Activated CD8-positive, alpha-beta memory T cell treated with anti-CD3 and anti-CD28 coated beads, Interleukin-2, amount 10 ng/mL, durations not matched to agents 7 days and 5 days (primary cell): ENCODE measurements at regions not wholly inside any gene's neighbourhood (a gene's known extent, or its start where the extent isn't known, plus 50 kb on each side); places are given as distances from the start of the nearest gene placed in this dataset.

Experiments used
- ATAC-seq: fragments of 150-1000 bp; cut with Tn5 transposase; one replicate; pipeline ENCODE4 v1.10.0; 2021; ENCODE audit warnings: moderate library complexity
- CTCF ChIA-PET: fragments of 350-600 bp; sonication (Branson Sonifier 250); formaldehyde crosslinking; loops from one replicate; lab custom pipeline; 2021; ENCODE audit warnings: antibody characterized with exemption; lab: Charles Lee
- DNase-seq: peaks from one replicate; pipeline ENCODE4 v3.0.0-alpha.2; 2020
- H3K27ac Mint-ChIP-seq: one replicate; pipeline ENCODE4 v1.8.0; 2021; ENCODE audit warnings: mild to moderate bottlenecking, mixed read lengths
- H3K27me3 Mint-ChIP-seq: one replicate; pipeline ENCODE4 v1.8.0; 2021; ENCODE audit warnings: mixed read lengths
- H3K36me3 Mint-ChIP-seq: one replicate; pipeline ENCODE4 v1.8.0; 2021; ENCODE audit warnings: mild to moderate bottlenecking, mixed read lengths
- H3K4me1 Mint-ChIP-seq: one replicate; pipeline ENCODE4 v1.8.0; 2021; ENCODE audit warnings: mixed read lengths
- H3K4me3 Mint-ChIP-seq: one replicate; pipeline ENCODE4 v1.8.0; 2021; ENCODE audit warnings: mild to moderate bottlenecking, moderate library complexity, mixed read lengths
- H3K9me3 Mint-ChIP-seq: one replicate; pipeline ENCODE4 v1.8.0; 2022; ENCODE audit warnings: low read depth, mixed read lengths

- H3K4me1 Mint-ChIP-seq, result no peaks in the 10 kb centered on the region
- H3K27ac Mint-ChIP-seq, result no peak overlapping the region
- CTCF ChIA-PET, result no interaction called here
- no peak overlapping the region for H3K4me3 Mint-ChIP-seq
- no peaks in the 10 kb centered on the region for H3K36me3 Mint-ChIP-seq
- no peaks in the 10 kb centered on the region for H3K9me3 Mint-ChIP-seq
- no peak for DNase-seq
- no peaks in the 10 kb centered on the region for H3K27me3 Mint-ChIP-seq
- no peak for ATAC-seq
Observed at GRCh38 chr1:170284951-170285350, 139.2 kb downstream of the NTMT2 start.

- Mint-ChIP-seq H3K4me1 (no peaks in the 10 kb centered on the region), H3K27ac (no peak overlapping the region), H3K9me3 (no peaks in the 10 kb centered on the region), H3K27me3 (no peaks in the 10 kb centered on the region), H3K36me3 (no peaks in the 10 kb centered on the region), H3K4me3 (no peak overlapping the region)
- ATAC-seq, result no peak
- no peak for DNase-seq
- CTCF ChIA-PET, result no interaction called here
Observed at GRCh38 chr1:170288155-170288554, 142.4 kb downstream of the NTMT2 start.

GRCh38 chr1:170290276-170290675 is 144.5 kb downstream of the NTMT2 start:
- DNase-seq (no peak), ATAC-seq (no peak)
- Mint-ChIP-seq H3K27me3 (peaks cover 6% of the 10 kb centered on the region), H3K9me3 (no peaks in the 10 kb centered on the region), H3K4me3 (no peak overlapping the region), H3K4me1 (no peaks in the 10 kb centered on the region), H3K36me3 (no peaks in the 10 kb centered on the region), H3K27ac (no peak overlapping the region)
- CTCF ChIA-PET, result no interaction called here

- Mint-ChIP-seq H3K4me1 (no peaks in the 10 kb centered on the region), H3K27ac (no peak overlapping the region), H3K9me3 (no peaks in the 10 kb centered on the region), H3K4me3 (no peak overlapping the region), H3K27me3 (peaks cover 6% of the 10 kb centered on the region), H3K36me3 (no peaks in the 10 kb centered on the region)
- ATAC-seq, result no peak
- CTCF ChIA-PET, result no interaction called here
- DNase-seq, result no peak
Observed at GRCh38 chr1:170290991-170291390, 145.2 kb downstream of the NTMT2 start.

- H3K27ac Mint-ChIP-seq, result no peak overlapping the region
- DNase-seq (no peak), ATAC-seq (no peak)
- no peaks in the 10 kb centered on the region for H3K36me3 Mint-ChIP-seq
- peaks cover 6% of the 10 kb centered on the region for H3K27me3 Mint-ChIP-seq
- H3K9me3 Mint-ChIP-seq, result no peaks in the 10 kb centered on the region
- no peaks in the 10 kb centered on the region for H3K4me1 Mint-ChIP-seq
- no peak overlapping the region for H3K4me3 Mint-ChIP-seq
- CTCF ChIA-PET, result no interaction called here
Observed at GRCh38 chr1:170291516-170291915, 145.8 kb downstream of the NTMT2 start.

GRCh38 chr1:170296211-170296610 is 150.5 kb downstream of the NTMT2 start:
- no peaks in the 10 kb centered on the region for H3K4me1 Mint-ChIP-seq
- ATAC-seq, result no peak
- no peak overlapping the region for H3K4me3 Mint-ChIP-seq
- CTCF ChIA-PET, result no interaction called here
- no peak for DNase-seq
- H3K27me3 Mint-ChIP-seq, result peaks cover 11% of the 10 kb centered on the region
- H3K27ac Mint-ChIP-seq, result no peak overlapping the region
- no peaks in the 10 kb centered on the region for H3K36me3 Mint-ChIP-seq
- no peaks in the 10 kb centered on the region for H3K9me3 Mint-ChIP-seq

GRCh38 chr1:170296642-170297041 is 150.9 kb downstream of the NTMT2 start:
- Mint-ChIP-seq H3K27me3 (peaks cover 14% of the 10 kb centered on the region), H3K9me3 (no peaks in the 10 kb centered on the region), H3K27ac (no peak overlapping the region), H3K4me3 (no peak overlapping the region), H3K4me1 (no peaks in the 10 kb centered on the region), H3K36me3 (no peaks in the 10 kb centered on the region)
- CTCF ChIA-PET, result no interaction called here
- no peak for ATAC-seq
- DNase-seq, result no peak

GRCh38 chr1:170301596-170301995 is 155.8 kb downstream of the NTMT2 start:
- CTCF ChIA-PET, result no interaction called here
- H3K4me3 Mint-ChIP-seq, result no peak overlapping the region
- peaks cover 13% of the 10 kb centered on the region for H3K27me3 Mint-ChIP-seq
- no peak overlapping the region for H3K27ac Mint-ChIP-seq
- H3K4me1 Mint-ChIP-seq, result no peaks in the 10 kb centered on the region
- H3K9me3 Mint-ChIP-seq, result no peaks in the 10 kb centered on the region
- no peak for ATAC-seq
- H3K36me3 Mint-ChIP-seq, result no peaks in the 10 kb centered on the region
- DNase-seq, result no peak

- Mint-ChIP-seq H3K4me1 (no peaks in the 10 kb centered on the region), H3K27me3 (peaks cover 10% of the 10 kb centered on the region), H3K9me3 (no peaks in the 10 kb centered on the region), H3K4me3 (no peak overlapping the region), H3K27ac (no peak overlapping the region), H3K36me3 (no peaks in the 10 kb centered on the region)
- CTCF ChIA-PET, result no interaction called here
- ATAC-seq (no peak), DNase-seq (no peak)
Observed at GRCh38 chr1:170303034-170303433, 157.3 kb downstream of the NTMT2 start.

GRCh38 chr1:170305777-170306512 is 160.2 kb downstream of the NTMT2 start:
- no peaks in the 10 kb centered on the region for H3K9me3 Mint-ChIP-seq
- H3K4me1 Mint-ChIP-seq, result no peaks in the 10 kb centered on the region
- H3K27ac Mint-ChIP-seq, result no peak overlapping the region
- ATAC-seq (no peak), DNase-seq (no peak)
- H3K36me3 Mint-ChIP-seq, result no peaks in the 10 kb centered on the region
- CTCF ChIA-PET, result no interaction called here
- H3K4me3 Mint-ChIP-seq, result no peak overlapping the region
- peaks cover 8% of the 10 kb centered on the region for H3K27me3 Mint-ChIP-seq

- H3K4me1 Mint-ChIP-seq, result no peaks in the 10 kb centered on the region
- no peak overlapping the region for H3K27ac Mint-ChIP-seq
- no peaks in the 10 kb centered on the region for H3K9me3 Mint-ChIP-seq
- DNase-seq (no peak), ATAC-seq (no peak)
- CTCF ChIA-PET, result no interaction called here
- H3K36me3 Mint-ChIP-seq, result no peaks in the 10 kb centered on the region
- H3K4me3 Mint-ChIP-seq, result no peak overlapping the region
- H3K27me3 Mint-ChIP-seq, result peaks cover 6% of the 10 kb centered on the region
Observed at GRCh38 chr1:170306513-170306910, 160.8 kb downstream of the NTMT2 start.

- no peak overlapping the region for H3K27ac Mint-ChIP-seq
- H3K4me3 Mint-ChIP-seq, result no peak overlapping the region
- no peaks in the 10 kb centered on the region for H3K4me1 Mint-ChIP-seq
- peaks cover 5% of the 10 kb centered on the region for H3K27me3 Mint-ChIP-seq
- DNase-seq (no peak), ATAC-seq (no peak)
- H3K9me3 Mint-ChIP-seq, result no peaks in the 10 kb centered on the region
- CTCF ChIA-PET, result no interaction called here
- no peaks in the 10 kb centered on the region for H3K36me3 Mint-ChIP-seq
Observed at GRCh38 chr1:170306948-170307347, 161.2 kb downstream of the NTMT2 start.

- CTCF ChIA-PET, result no interaction called here
- ATAC-seq (no peak), DNase-seq (no peak)
- H3K9me3 Mint-ChIP-seq, result no peaks in the 10 kb centered on the region
- no peaks in the 10 kb centered on the region for H3K36me3 Mint-ChIP-seq
- peaks cover 5% of the 10 kb centered on the region for H3K27me3 Mint-ChIP-seq
- no peak overlapping the region for H3K4me3 Mint-ChIP-seq
- no peaks in the 10 kb centered on the region for H3K4me1 Mint-ChIP-seq
- H3K27ac Mint-ChIP-seq, result no peak overlapping the region
Observed at GRCh38 chr1:170307426-170307825, 161.7 kb downstream of the NTMT2 start.

- H3K27ac Mint-ChIP-seq, result no peak overlapping the region
- DNase-seq (no peak), ATAC-seq (no peak)
- H3K27me3 Mint-ChIP-seq, result peaks cover 11% of the 10 kb centered on the region
- no peaks in the 10 kb centered on the region for H3K4me1 Mint-ChIP-seq
- no peaks in the 10 kb centered on the region for H3K9me3 Mint-ChIP-seq
- CTCF ChIA-PET, result no interaction called here
- H3K4me3 Mint-ChIP-seq, result no peak overlapping the region
- H3K36me3 Mint-ChIP-seq, result no peaks in the 10 kb centered on the region
Observed at GRCh38 chr1:170309389-170310013, 163.7 kb downstream of the NTMT2 start.
